H7 (cell line): ENCODE measurements at regions not wholly inside any gene's neighbourhood (a gene's known extent, or its start where the extent isn't known, plus 50 kb on each side); places are given as distances from the start of the nearest gene placed in this dataset.

Experiments
- DNase-seq: peaks from one replicate; pipeline ENCODE4 v3.0.0; 2012
- H3K27me3 ChIP-seq: 2 replicates; pipeline ENCODE4 v1.6.0; 2011; ENCODE audit warnings: mild to moderate bottlenecking, low read length; ENCODE audit not compliant: control insufficient read depth, insufficient read depth
- H3K36me3 ChIP-seq: replicated peaks from 2 replicates; pipeline ENCODE4 v1.5.1; 2011; ENCODE audit warnings: low read length; ENCODE audit not compliant: control insufficient read depth, insufficient read depth
- H3K4me3 ChIP-seq: 2 replicates; pipeline ENCODE4 v1.5.1; 2011; ENCODE audit warnings: low read depth, mild to moderate bottlenecking, control low read depth, low read length, moderate library complexity; ENCODE audit not compliant: insufficient read depth

- no peaks in the 10 kb centered on the region for H3K36me3 ChIP-seq
- H3K4me3 ChIP-seq, result no peak overlapping the region
- no peak for DNase-seq
- H3K27me3 ChIP-seq, result no peaks in the 10 kb centered on the region
Observed at GRCh38 chr2:220410296-220410695, 782.9 kb downstream of the SLC4A3 start.

DNA sequence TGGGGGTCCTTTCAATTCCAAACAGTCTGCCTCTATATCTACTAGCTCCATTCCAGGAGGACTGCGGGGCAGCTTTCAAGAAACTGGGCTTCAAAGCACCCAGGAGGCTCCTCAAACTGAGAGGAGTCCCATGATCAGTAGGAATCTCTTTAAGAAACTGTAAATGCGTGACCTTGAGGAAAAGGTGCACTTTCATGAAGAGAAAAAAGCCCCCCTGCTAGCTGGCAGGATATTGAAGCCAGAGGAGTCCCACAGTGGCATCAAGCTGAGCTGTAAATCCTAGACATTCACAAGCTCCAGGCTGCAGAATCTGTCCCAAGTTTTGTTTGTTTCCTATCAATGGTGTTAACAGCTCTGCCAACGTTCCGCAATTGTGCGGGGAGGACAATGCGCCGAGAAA, 790.1 kb downstream of the SLC4A3 start:
- H3K27me3 ChIP-seq, result no peaks in the 10 kb centered on the region
- peak; percentile 5 for DNase-seq
- H3K4me3 ChIP-seq, result no peak overlapping the region
- H3K36me3 ChIP-seq, result no peaks in the 10 kb centered on the region

DNA sequence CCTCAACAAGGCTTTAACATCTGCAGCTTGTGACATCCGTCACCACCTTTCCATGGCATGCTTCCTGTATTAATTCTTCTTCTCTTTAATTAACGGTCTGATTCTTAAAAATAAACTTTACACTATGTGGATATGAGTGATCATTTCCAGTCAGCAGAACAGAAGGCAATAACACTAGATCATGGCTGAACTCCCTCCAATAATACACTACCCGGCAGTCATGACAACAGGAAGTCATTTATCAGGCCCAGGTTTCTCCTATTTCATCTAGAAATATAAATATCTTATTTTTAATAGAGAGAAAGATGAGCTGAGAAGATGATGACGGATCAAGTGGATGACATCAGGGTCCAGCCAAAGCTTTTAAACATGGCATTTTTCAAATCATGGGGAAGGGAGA, 792.2 kb downstream of the SLC4A3 start:
- H3K4me3 ChIP-seq, result no peak overlapping the region
- no peaks in the 10 kb centered on the region for H3K36me3 ChIP-seq
- H3K27me3 ChIP-seq, result no peaks in the 10 kb centered on the region
- no peak for DNase-seq

GRCh38 chr2:220420820-220421219, 793.4 kb downstream of the SLC4A3 start:
- Histone ChIP-seq H3K4me3 (no peak overlapping the region), H3K27me3 (no peaks in the 10 kb centered on the region), H3K36me3 (no peaks in the 10 kb centered on the region)
- DNase-seq, result no peak

DNA sequence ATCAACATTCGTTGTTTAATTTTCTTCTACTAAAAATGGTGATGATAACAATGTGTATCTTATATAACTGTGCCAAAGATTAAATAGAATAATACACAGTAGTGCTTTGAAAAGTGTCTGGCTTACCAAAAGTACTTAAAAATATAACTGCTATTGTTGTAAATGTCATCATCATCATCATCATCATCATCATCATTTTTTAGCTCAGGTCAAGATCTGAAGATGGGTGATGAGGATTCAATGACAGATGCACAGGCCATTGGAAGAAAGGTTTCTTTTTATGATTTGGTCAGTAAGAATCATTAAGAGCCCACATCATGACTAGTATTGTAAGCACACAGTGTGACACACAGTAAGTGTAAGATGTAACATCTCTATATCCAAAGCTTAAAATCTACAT, 795.2 kb downstream of the SLC4A3 start:
- H3K36me3 ChIP-seq, result no peaks in the 10 kb centered on the region
- no peak for DNase-seq
- H3K4me3 ChIP-seq, result no peak overlapping the region
- no peaks in the 10 kb centered on the region for H3K27me3 ChIP-seq

DNA sequence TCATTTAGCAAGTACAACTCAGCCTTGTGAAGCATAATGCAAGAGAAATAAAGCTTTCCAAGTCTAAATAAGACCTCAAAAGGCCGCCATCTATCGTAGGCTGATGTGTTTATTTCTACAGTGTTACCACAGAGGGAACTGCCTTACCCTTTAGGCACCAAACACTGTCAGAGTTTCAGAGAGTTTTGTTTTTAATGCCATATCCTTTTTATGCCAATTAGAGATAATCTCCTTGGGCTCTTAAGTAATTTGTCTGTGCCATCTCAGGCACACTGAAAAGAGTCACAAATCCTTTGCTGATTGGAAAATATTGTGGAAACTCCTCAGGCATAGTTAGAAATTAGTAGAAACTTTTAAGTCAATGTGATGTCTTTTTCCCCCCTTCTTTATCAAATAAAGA, 797.1 kb downstream of the SLC4A3 start:
- Histone ChIP-seq H3K36me3 (no peaks in the 10 kb centered on the region), H3K27me3 (no peaks in the 10 kb centered on the region), H3K4me3 (no peak overlapping the region)
- no peak for DNase-seq

- DNase-seq, result no peak
- Histone ChIP-seq H3K27me3 (no peaks in the 10 kb centered on the region), H3K36me3 (no peaks in the 10 kb centered on the region), H3K4me3 (no peak overlapping the region)
Observed at GRCh38 chr2:220432645-220433044, 805.2 kb downstream of the SLC4A3 start.

DNA sequence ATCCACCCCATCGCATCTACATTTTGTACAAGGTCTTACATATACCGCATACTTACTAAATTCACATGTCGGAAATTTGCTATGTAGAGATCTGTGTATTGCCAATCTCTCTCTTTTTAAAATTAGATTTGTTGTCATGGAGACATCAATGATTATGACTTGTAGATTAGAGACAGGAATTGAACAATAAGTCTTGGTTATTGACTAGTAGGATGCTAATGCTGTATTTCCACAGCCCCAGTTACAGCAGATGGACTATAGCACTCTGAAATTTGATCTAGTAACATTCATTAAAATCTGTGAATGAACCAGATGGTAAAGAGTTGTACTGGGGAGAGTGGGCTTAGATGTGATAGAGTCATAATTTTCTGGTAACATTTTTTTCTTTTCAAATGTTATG, 805.7 kb downstream of the SLC4A3 start:
- Histone ChIP-seq H3K27me3 (no peaks in the 10 kb centered on the region), H3K36me3 (no peaks in the 10 kb centered on the region), H3K4me3 (no peak overlapping the region)
- no peak for DNase-seq

DNA sequence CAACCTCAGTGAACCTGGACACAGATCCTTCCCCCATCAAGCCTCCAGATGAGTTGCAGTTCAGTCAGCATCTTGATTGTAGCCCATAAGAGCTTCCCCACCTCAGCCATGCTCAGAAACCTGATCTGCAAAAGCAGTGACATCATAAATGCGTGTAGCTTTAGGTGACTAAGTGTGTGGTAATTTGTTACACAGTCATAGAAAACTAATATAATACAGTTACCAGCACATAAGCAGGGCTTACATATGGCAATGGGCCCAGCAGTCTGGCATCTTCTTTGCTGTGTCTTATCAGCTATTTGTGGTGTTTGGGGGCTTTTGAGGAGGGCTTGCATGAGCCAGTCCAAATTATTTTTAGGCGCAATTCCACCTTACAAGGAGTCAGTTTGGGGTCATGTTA, 807.0 kb downstream of the SLC4A3 start:
- no peak for DNase-seq
- H3K4me3 ChIP-seq, result no peak overlapping the region
- no peaks in the 10 kb centered on the region for H3K36me3 ChIP-seq
- H3K27me3 ChIP-seq, result no peaks in the 10 kb centered on the region

- Histone ChIP-seq H3K36me3 (no peaks in the 10 kb centered on the region), H3K4me3 (no peak overlapping the region), H3K27me3 (no peaks in the 10 kb centered on the region)
- DNase-seq, result no peak
Observed at GRCh38 chr2:220437938-220438337, 810.5 kb downstream of the SLC4A3 start.

GRCh38 chr2:220440731-220441130, 813.3 kb downstream of the SLC4A3 start:
- Histone ChIP-seq H3K27me3 (no peaks in the 10 kb centered on the region), H3K4me3 (no peak overlapping the region), H3K36me3 (no peaks in the 10 kb centered on the region)

DNA sequence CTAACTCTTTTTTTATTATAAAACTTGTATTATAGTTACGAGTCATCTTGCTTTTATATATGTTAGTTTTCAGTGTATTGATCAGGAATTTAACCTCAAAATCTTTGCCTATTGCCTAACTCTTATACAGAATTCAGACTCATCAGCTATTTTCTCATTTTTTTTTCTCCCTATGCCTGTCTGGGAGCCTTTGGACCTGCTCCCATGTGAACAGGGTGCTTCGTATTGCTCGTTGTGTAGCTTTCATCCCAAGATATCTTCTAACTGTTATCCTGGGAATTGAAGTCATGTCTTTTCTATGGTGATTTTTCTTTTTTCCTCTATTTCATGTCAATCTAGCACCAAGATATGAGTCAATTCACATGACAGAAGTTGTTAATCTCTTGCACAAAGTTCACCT, 814.0 kb downstream of the SLC4A3 start:
- no peaks in the 10 kb centered on the region for H3K36me3 ChIP-seq
- no peak overlapping the region for H3K4me3 ChIP-seq
- DNase-seq, result no peak
- no peaks in the 10 kb centered on the region for H3K27me3 ChIP-seq

More at GRCh38 chr2:220440731-220441130, 813.3 kb downstream of the SLC4A3 start:
- DNase-seq, result no peak

- no peak for DNase-seq
- H3K4me3 ChIP-seq, result no peak overlapping the region
- no peaks in the 10 kb centered on the region for H3K36me3 ChIP-seq
- H3K27me3 ChIP-seq, result no peaks in the 10 kb centered on the region
Observed at GRCh38 chr2:220442012-220442411, 814.6 kb downstream of the SLC4A3 start.

GRCh38 chr2:220445429-220446105, 818.1 kb downstream of the SLC4A3 start:
- Histone ChIP-seq H3K27me3 (no peaks in the 10 kb centered on the region), H3K36me3 (no peaks in the 10 kb centered on the region), H3K4me3 (no peak overlapping the region)
- no peak for DNase-seq

- H3K4me3 ChIP-seq, result no peak overlapping the region
- no peak for DNase-seq
- no peaks in the 10 kb centered on the region for H3K27me3 ChIP-seq
- H3K36me3 ChIP-seq, result no peaks in the 10 kb centered on the region
Observed at GRCh38 chr2:220446106-220446712, 818.8 kb downstream of the SLC4A3 start.

GRCh38 chr2:220450846-220451245, 823.4 kb downstream of the SLC4A3 start:
- no peak for DNase-seq
- no peaks in the 10 kb centered on the region for H3K36me3 ChIP-seq
- H3K4me3 ChIP-seq, result no peak overlapping the region
- no peaks in the 10 kb centered on the region for H3K27me3 ChIP-seq
